Loucy (cell line): ENCODE measurements at regions not wholly inside any gene's neighbourhood (a gene's known extent, or its start where the extent isn't known, plus 50 kb on each side); places are given as distances from the start of the nearest gene placed in this dataset.

Experiments used
- CTCF ChIP-seq: fragments of 200-600 bp; sonication (generic); conservative IDR thresholded peaks from 2 replicates; pipeline ENCODE4 v1.5.1; 2014; ENCODE audit warnings: mild to moderate bottlenecking, antibody characterized with exemption, low read length
- EZH2phosphoT487 ChIP-seq: fragments of 200-600 bp; IDR thresholded peaks from 2 replicates; pipeline ENCODE4 v1.6.1; 2018; ENCODE audit warnings: antibody characterized with exemption, mild to moderate bottlenecking, moderate library complexity, borderline replicate concordance

- TF ChIP-seq CTCF (no peak), EZH2phosphoT487 (no peak)
Measured at GRCh38 chr2:18402831-18403230, 157.6 kb downstream of the RDH14 start.
